GM21367 (cell line): ENCODE measurements at regions not wholly inside any gene's neighbourhood (a gene's known extent, or its start where the extent isn't known, plus 50 kb on each side); places are given as distances from the start of the nearest gene placed in this dataset.

Source experiments
- ATAC-seq: cut with Tn5 transposase; IDR thresholded peaks from one replicate; pipeline ENCODE4 v1.9.1; 2021; ENCODE audit not compliant: unreplicated experiment

GRCh38 chr5:66540078-66540477, 56.1 kb upstream of the MAST4 start:
- no peak for ATAC-seq

- ATAC-seq: no peak
Observed at GRCh38 chr5:66542711-66543110, 53.5 kb upstream of the MAST4 start.
